AG09319 (cell line): ENCODE measurements at regions not wholly inside any gene's neighbourhood (a gene's known extent, or its start where the extent isn't known, plus 50 kb on each side); places are given as distances from the start of the nearest gene placed in this dataset.

Source experiments
- DNase-seq: peaks from one replicate; pipeline ENCODE4 v3.0.0-alpha.2; 2010; ENCODE audit warnings: low read depth; ENCODE audit errors: extremely low read depth
- TF ChIP-seq, protein P1 (sequence below): IDR thresholded peaks from 2 replicates; pipeline ENCODE4 v1.5.1; 2011; ENCODE audit warnings: low read depth, mild to moderate bottlenecking, inconsistent platforms, low read length, moderate library complexity

DNA sequence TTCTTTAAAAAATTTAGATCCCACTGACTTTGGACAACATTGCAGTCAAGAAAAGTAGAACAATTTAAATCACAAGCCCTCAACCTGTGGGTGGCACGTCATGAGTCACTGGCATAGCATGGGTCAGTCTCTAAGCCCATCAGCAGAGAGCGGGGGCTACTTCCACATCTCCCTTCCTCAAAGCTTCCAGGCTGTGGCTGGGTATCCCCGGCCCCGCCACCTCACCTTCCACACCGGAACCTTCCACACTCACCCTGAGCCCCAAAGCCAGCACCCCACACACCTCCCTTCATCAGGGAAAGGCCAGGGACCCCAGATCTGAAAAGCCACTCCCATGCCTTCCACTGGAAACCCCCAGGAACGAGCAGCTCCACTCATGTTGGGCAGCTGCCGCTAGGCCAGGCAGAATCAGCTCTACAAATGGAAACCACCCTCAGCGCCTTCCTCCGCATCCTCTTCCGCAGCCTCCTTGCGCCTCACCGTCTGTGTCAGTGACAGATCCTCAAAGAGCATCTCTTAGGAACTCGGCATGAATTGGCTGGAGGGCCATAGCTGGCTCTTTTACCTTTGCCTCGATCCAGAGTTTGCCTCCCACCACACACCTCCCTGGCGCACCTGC is 156.5 kb downstream of the ERCC6L2 start:
- no peak for DNase-seq
- TF ChIP-seq, protein P1, sequence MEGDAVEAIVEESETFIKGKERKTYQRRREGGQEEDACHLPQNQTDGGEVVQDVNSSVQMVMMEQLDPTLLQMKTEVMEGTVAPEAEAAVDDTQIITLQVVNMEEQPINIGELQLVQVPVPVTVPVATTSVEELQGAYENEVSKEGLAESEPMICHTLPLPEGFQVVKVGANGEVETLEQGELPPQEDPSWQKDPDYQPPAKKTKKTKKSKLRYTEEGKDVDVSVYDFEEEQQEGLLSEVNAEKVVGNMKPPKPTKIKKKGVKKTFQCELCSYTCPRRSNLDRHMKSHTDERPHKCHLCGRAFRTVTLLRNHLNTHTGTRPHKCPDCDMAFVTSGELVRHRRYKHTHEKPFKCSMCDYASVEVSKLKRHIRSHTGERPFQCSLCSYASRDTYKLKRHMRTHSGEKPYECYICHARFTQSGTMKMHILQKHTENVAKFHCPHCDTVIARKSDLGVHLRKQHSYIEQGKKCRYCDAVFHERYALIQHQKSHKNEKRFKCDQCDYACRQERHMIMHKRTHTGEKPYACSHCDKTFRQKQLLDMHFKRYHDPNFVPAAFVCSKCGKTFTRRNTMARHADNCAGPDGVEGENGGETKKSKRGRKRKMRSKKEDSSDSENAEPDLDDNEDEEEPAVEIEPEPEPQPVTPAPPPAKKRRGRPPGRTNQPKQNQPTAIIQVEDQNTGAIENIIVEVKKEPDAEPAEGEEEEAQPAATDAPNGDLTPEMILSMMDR = no peak

- TF ChIP-seq, protein P1 = no peak
- DNase-seq = peak; percentile 27
These were observed 155.9 kb downstream of the ERCC6L2 start for GRCh38 chr9:96031366-96031824.

- DNase-seq = no peak
- TF ChIP-seq, protein P1 = no peak
These were observed 154.4 kb downstream of the ERCC6L2 start for GRCh38 chr9:96029722-96030530.

DNA sequence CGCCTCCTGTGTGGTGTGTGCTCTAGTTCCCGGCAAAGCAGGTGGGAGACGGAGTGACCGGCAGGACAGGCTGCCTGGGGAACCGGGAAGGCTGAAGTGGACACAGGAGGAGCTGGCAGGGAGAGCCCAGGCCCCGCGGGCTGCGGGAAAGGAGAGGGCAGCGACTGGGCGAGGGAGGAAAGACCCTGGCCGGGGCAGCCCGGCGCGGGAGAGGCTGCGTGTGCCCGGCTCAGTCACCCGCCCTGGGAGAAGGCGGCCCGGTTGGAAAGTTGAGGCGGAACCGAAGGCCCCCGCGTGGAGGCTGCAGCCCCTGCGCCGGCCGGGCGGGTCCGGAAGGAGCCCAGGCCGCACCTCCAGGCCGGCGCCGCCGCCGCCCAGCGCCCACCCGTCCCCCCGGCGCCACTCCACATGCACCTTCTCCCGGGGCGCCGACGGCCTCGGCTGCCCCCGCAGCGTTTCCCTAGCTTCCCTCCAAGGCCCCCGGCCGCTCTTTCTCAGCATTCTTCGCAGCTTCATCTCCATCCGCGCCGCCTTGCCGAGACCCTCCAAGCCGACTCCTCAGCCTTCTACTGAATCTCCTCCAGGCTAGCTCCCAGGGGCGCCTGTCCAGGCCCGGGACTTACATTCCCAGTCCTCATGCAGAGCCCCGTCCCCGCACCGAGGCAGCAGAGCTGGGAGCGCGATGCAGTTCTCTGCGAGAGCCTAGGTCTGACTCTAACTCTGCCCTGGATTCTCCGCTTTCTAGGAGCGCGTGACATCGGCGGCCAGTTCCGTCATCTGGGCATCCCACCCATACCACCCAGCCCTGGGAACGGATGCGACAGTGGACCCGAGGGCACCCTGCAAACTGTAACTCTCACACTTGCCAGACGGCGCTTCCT is 152.0 kb downstream of the ERCC6L2 start:
- TF ChIP-seq, protein P1 = no peak
- DNase-seq = no peak

GRCh38 chr9:96026655-96027213 is 151.2 kb downstream of the ERCC6L2 start:
- TF ChIP-seq, protein P1 = no peak
- no peak for DNase-seq

DNA sequence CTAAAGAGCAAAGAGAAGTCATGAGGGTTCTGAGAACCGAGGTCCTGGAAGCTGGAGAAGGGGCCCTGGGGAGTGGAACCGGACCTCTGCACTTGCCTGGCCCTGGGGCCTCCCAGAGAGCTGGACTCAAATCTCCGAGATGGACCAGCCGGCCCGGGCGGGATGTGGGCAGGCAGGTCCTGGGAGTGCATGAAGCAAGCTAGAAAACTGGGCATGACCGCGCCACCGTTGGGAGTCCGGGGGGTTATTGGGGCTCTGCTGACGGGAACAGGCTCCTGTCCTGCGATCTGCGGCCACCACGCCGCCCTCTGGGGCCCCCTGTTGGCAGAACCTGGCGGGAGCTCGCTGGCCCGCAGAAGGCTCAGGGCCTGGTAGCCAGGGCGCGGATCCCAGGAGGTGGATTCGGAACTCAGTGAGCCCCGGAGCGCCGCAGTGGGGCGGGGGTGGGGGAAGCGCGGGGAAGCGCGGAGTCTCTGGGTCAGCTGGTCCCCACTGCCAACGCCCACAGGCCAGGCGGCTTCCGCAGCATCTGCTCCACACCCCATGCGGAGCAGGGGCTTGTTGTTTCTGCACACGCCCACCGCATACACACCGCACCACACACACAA is 150.6 kb downstream of the ERCC6L2 start:
- no peak for DNase-seq
- TF ChIP-seq, protein P1 = no peak; the same call in 1 of the 2 replicates
